K562 (cell line): ENCODE measurements at regions not wholly inside any gene's neighbourhood (a gene's known extent, or its start where the extent isn't known, plus 50 kb on each side); places are given as distances from the start of the nearest gene placed in this dataset.
A peak's percentile ranks its signal among the peaks of the same experiment; 100 is the strongest.
"Not testable (repeated sequence)": the region's sequence is repeated elsewhere in the genome, so short reads cannot be mapped to it uniquely, and the experiment has no call there.

Source experiments
- ATAC-seq: fragments of 200-7000 bp; cut with Tn5 transposase; 3 replicates; pipeline ENCODE4 v1.9.1; 2020; ENCODE audit warnings: moderate library complexity
- BruUV-seq: library from RNA; stranded (reverse); fragments of 400-500 nt; replicated peaks from 2 replicates; lab custom pipeline; 2021; lab: Mats Ljungman, UMichigan
- CTCF ChIA-PET: fragments of 300-600 bp; formaldehyde crosslinking; extraction: SDS; loops from one replicate; lab custom pipeline; 2021; ENCODE audit warnings: low intra/inter-chr PET ratio; lab: Yijun Ruan, JAX
- POLR2A ChIA-PET: fragments of 300-600, 350-650 bp; sonication (Branson Sonifier 250); formaldehyde crosslinking; extraction: SDS; loops from one replicate; lab custom pipeline; 2021; ENCODE audit warnings: antibody characterized with exemption, inconsistent platforms; lab: Yijun Ruan, JAX
- DNase-seq, 4 experiments: peaks; one replicate each; pipeline versions ENCODE4 v3.0.0 to v3.0.0-alpha.2; 2011 to 2018; ENCODE audit warnings: low spot score in 3 of 4, mixed read lengths in 3 of 4; ENCODE audit errors: extremely low read depth in 1 of 4
- FAIRE-seq: peaks from 2 replicates; lab custom pipeline; 2011; peaks lifted over from hg19 to GRCh38; lab: Jason Lieb, UNC
- H2AFZ ChIP-seq: 2 replicates; pipeline ENCODE4 v1.6.0; 2011; ENCODE audit warnings: low read depth, low read length, control low read depth, inconsistent platforms
- H3K27ac ChIP-seq: fragments of 200-600 bp; 3 replicates; pipeline ENCODE4 v1.8.0; 2011; ENCODE audit warnings: low read depth, mild to moderate bottlenecking, control low read depth, inconsistent platforms, low read length, moderate library complexity, mixed read lengths; ENCODE audit errors: extremely low read depth
- H3K27me3 ChIP-seq, 2 experiments: fragments of 300-600 bp in 1 of 2; 2 replicates in 1 of 2; 3 replicates in 1 of 2; pipeline versions ENCODE4 v1.6.0 to v1.8.0; 2011; ENCODE audit warnings: inconsistent platforms in 2 of 2, low read length in 2 of 2, mild to moderate bottlenecking in 1 of 2, mixed read lengths in 1 of 2, moderate library complexity in 1 of 2; ENCODE audit not compliant: control insufficient read depth in 2 of 2, insufficient read depth in 2 of 2
- H3K36me3 ChIP-seq: fragments of 300-600 bp; 3 replicates; pipeline ENCODE4 v1.8.0; 2011; ENCODE audit warnings: mild to moderate bottlenecking, low read length, inconsistent platforms; ENCODE audit not compliant: control insufficient read depth, insufficient read depth
- H3K4me1 ChIP-seq, 2 experiments: fragments of 200-600 bp in 1 of 2; replicated peaks in 1 of 2; 2 replicates in 1 of 2; 3 replicates in 1 of 2; pipeline versions ENCODE4 v1.5.1 to v1.8.0; 2011; ENCODE audit warnings: inconsistent platforms in 2 of 2, low read length in 2 of 2, mild to moderate bottlenecking in 1 of 2, mixed read lengths in 1 of 2, moderate library complexity in 1 of 2; ENCODE audit not compliant: control insufficient read depth in 2 of 2, insufficient read depth in 2 of 2
- H3K4me2 ChIP-seq: 2 replicates; pipeline ENCODE4 v1.6.1; 2011; ENCODE audit warnings: low read length, control low read depth, inconsistent platforms, mixed read lengths; ENCODE audit not compliant: insufficient read depth
- H3K4me3 ChIP-seq: fragments of 200-600 bp; sonication (generic), shearing (Covaris generic); 2 replicates; pipeline ENCODE4 v1.5.1; 2016; ENCODE audit warnings: control low read depth, inconsistent platforms
- H3K79me2 ChIP-seq: fragments of 200-600 bp; 3 replicates; pipeline ENCODE4 v1.8.0; 2011; ENCODE audit warnings: low read length, inconsistent platforms; ENCODE audit not compliant: control insufficient read depth, insufficient read depth
- H3K9ac ChIP-seq, 2 experiments: 2 replicates each; pipeline versions ENCODE4 v1.6.0 to v1.6.1; 2011; ENCODE audit warnings: low read depth in 2 of 2, low read length in 2 of 2, control low read depth in 1 of 2, inconsistent platforms in 1 of 2, mild to moderate bottlenecking in 1 of 2, mixed read lengths in 1 of 2; ENCODE audit not compliant: insufficient read depth in 1 of 2
- H3K9me1 ChIP-seq: one replicate; pipeline ENCODE4 v1.6.0; 2011; ENCODE audit warnings: inconsistent platforms, mild to moderate bottlenecking, low read length, moderate library complexity; ENCODE audit not compliant: control insufficient read depth, insufficient read depth
- H3K9me3 ChIP-seq: replicated peaks from 2 replicates; pipeline ENCODE4 v1.5.1; 2011; ENCODE audit warnings: low read depth, low read length, inconsistent platforms; ENCODE audit not compliant: control insufficient read depth, insufficient read depth
- H4K20me1 ChIP-seq: replicated peaks from 2 replicates; pipeline ENCODE4 v1.6.1; 2011; ENCODE audit warnings: low read length, inconsistent platforms, mixed read lengths; ENCODE audit not compliant: control insufficient read depth, insufficient read depth
- POLR2A ChIP-seq: fragments of 450-650 bp; conservative IDR thresholded peaks from 2 replicates; pipeline ENCODE4 v1.6.1; 2016
- WGBS: fragments of 100-300 bp; shearing (Covaris generic); methylation state at CpG from one replicate; pipeline ENCODE4 v1.1.6; 2016; ENCODE audit warnings: low coverage, mixed read lengths; ENCODE audit not compliant: insufficient coverage; ENCODE audit errors: missing lambda C conversion rate; 5-methylcytosine and 5-hydroxymethylcytosine counted together
- in situ Hi-C: fragments of 300-500 bp; cut with MboI; formaldehyde crosslinking; loops from 4 replicates; pipeline ENCODE4 v1.15.0; 2018; ENCODE audit warnings: inconsistent platforms, mixed read lengths
- intact Hi-C: fragments of 100-400 bp; cut with micrococcal nuclease; formaldehyde crosslinking; loops from 2 replicates; pipeline ENCODE4 v1.14.2; 2022

GRCh38 chr16:16570055-16570454 lies 191.1 kb downstream of the NPIPA7 start:
- POLR2A ChIA-PET: interaction anchor here (0.7 kb wide), 1 partner anchor 279 kb away, joined by 3 read pairs; no protein-coding TSS in a partner anchor

GRCh38 chr16:16570874-16571273 lies 191.9 kb downstream of the NPIPA7 start:
- 42% methylated on average over 2 of the region's 2 CpGs for whole genome bisulfite sequencing
- ATAC-seq, POLR2A ChIA-PET: not testable (repeated sequence)

More at GRCh38 chr16:16570055-16570454, 191.1 kb downstream of the NPIPA7 start:
- H3K9ac ChIP-seq, in situ Hi-C loops, H3K9me1 ChIP-seq, H3K9me3 ChIP-seq, H3K27ac ChIP-seq, H4K20me1 ChIP-seq, DNase-seq, H3K4me1 ChIP-seq, FAIRE-seq, CTCF ChIA-PET, H3K27me3 ChIP-seq, H3K4me2 ChIP-seq, ATAC-seq, H3K36me3 ChIP-seq, H2AFZ ChIP-seq, BruUV-seq, intact Hi-C loops, H3K4me3 ChIP-seq: not testable (repeated sequence)
- H3K79me2 ChIP-seq: peaks cover 22% of the 10 kb centered on the region
- peak; percentile 5; the same call in 1 of the 2 replicates for TF ChIP-seq POLR2A
- WGBS: 37% methylated on average over 5 of the region's 5 CpGs

DNA sequence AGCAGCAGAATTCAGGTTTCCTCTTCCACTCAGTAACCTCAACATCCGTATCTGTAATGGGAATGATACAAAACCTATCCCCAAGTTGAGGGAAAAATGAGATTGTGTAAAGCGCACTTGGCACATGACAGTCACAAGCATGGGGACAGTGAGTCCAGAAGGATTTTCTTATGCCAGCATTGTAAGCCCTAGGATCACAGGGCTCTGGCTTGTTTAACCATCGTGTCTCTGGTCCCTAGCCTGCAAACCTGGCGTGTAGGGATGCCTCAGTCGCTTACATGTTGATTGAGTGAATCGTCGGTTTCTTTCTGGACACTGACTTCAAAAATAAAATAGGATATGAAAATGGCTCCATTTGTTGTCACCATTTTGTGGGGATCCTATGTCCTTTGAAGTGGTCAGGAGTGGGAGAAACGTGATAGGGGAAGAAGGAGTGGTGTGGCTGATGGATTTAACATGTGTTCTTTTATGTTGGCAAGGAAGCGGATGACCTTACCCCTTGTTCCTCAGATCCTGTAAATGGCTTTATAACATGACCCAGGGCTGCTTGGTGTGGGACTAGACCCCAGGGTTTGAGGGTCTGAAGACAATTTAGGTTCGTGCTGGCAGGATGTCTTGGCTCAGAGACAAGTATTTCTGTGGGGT lies 193.3 kb downstream of the NPIPA7 start:
- H3K27me3 ChIP-seq, H3K4me1 ChIP-seq, H3K9ac ChIP-seq, H3K36me3 ChIP-seq, H3K4me2 ChIP-seq, H4K20me1 ChIP-seq, H2AFZ ChIP-seq, DNase-seq, H3K27ac ChIP-seq, FAIRE-seq, H3K9me1 ChIP-seq, in situ Hi-C loops, POLR2A ChIA-PET, H3K4me3 ChIP-seq, intact Hi-C loops, CTCF ChIA-PET, H3K9me3 ChIP-seq: not testable (repeated sequence)
- peak; percentile 40 for ATAC-seq
- peaks cover 29% of the 10 kb centered on the region for H3K79me2 ChIP-seq
- TSS peak; percentile 43 for BruUV-seq
- 37% methylated on average over 3 of the region's 10 CpGs for WGBS

More at GRCh38 chr16:16570874-16571273, 191.9 kb downstream of the NPIPA7 start:
- CTCF ChIA-PET, H3K9ac ChIP-seq, H2AFZ ChIP-seq, intact Hi-C loops, DNase-seq, H3K27me3 ChIP-seq, H3K4me2 ChIP-seq, H3K4me3 ChIP-seq, in situ Hi-C loops, H4K20me1 ChIP-seq, H3K4me1 ChIP-seq, H3K27ac ChIP-seq, BruUV-seq, FAIRE-seq, H3K36me3 ChIP-seq, H3K9me3 ChIP-seq, H3K9me1 ChIP-seq: not testable (repeated sequence)
- H3K79me2 ChIP-seq: peaks cover 22% of the 10 kb centered on the region

- H2AFZ ChIP-seq, in situ Hi-C loops, FAIRE-seq, H3K9me1 ChIP-seq, POLR2A ChIA-PET, CTCF ChIA-PET, H3K27ac ChIP-seq, H3K27me3 ChIP-seq, intact Hi-C loops, H3K36me3 ChIP-seq, H3K9ac ChIP-seq, BruUV-seq, DNase-seq, H3K4me1 ChIP-seq, H3K4me3 ChIP-seq, H3K4me2 ChIP-seq, H4K20me1 ChIP-seq, H3K9me3 ChIP-seq: not testable (repeated sequence)
- H3K79me2 ChIP-seq: peaks cover 43% of the 10 kb centered on the region
- 58% methylated on average over 5 of the region's 5 CpGs for WGBS
- peak; percentile 39; the same call in 1 of the 3 replicates for ATAC-seq
Measured at GRCh38 chr16:16577062-16577461, 198.1 kb downstream of the NPIPA7 start.
